Stimulated activated naive B cell treated with anti-CD40 and anti-IgM and Interleukin-4, amounts not matched to agents 10 μg/mL and 1 μg/mL and 100 μg/mL, for 72 hours (primary cell): ENCODE measurements at regions not wholly inside any gene's neighbourhood (a gene's known extent, or its start where the extent isn't known, plus 50 kb on each side); places are given as distances from the start of the nearest gene placed in this dataset.
"Not testable (repeated sequence)": the region's sequence is repeated elsewhere in the genome, so short reads cannot be mapped to it uniquely, and the experiment has no call there.

Experiments
- ATAC-seq, 2 donors: fragments of 150-1000 bp; cut with Tn5 transposase; replicated peaks; 2 replicates each; pipeline ENCODE4 v1.10.0; 2021; ENCODE audit warnings: moderate library complexity in 1 of 2
- DNase-seq: peaks from one replicate; pipeline ENCODE4 v3.0.0; 2021
- H3K27ac Mint-ChIP-seq: one replicate; pipeline ENCODE4 v1.8.0; 2022; ENCODE audit warnings: mild to moderate bottlenecking, mixed read lengths
- H3K27me3 Mint-ChIP-seq, 2 donors: one replicate each; pipeline ENCODE4 v1.8.0; 2022; ENCODE audit warnings: mixed read lengths in 2 of 2
- H3K36me3 Mint-ChIP-seq, 2 donors: one replicate each; pipeline ENCODE4 v1.8.0; 2022; ENCODE audit warnings: mixed read lengths in 2 of 2, mild to moderate bottlenecking in 1 of 2
- H3K4me1 Mint-ChIP-seq, 2 donors: one replicate each; pipeline ENCODE4 v1.8.0; 2022; ENCODE audit warnings: mixed read lengths in 2 of 2, mild to moderate bottlenecking in 1 of 2
- H3K4me3 Mint-ChIP-seq, 2 donors: one replicate each; pipeline ENCODE4 v1.8.0; 2022; ENCODE audit warnings: mild to moderate bottlenecking in 2 of 2, mixed read lengths in 2 of 2, moderate library complexity in 1 of 2
- H3K9me3 Mint-ChIP-seq, 2 donors: one replicate each; pipeline ENCODE4 v1.8.0; 2022; ENCODE audit warnings: mixed read lengths in 2 of 2, mild to moderate bottlenecking in 1 of 2

GRCh38 chr5:154547551-154547950 lies 69.5 kb upstream of the HAND1 start:
- ATAC-seq = no peak
- Mint-ChIP-seq H3K4me3 (no peak overlapping the region), H3K9me3 (no peaks in the 10 kb centered on the region), H3K27me3 (peaks cover 0 to 29% of the 10 kb centered on the region in 2 donors), H3K4me1 (no peaks in the 10 kb centered on the region), H3K27ac (no peak overlapping the region), H3K36me3 (no peaks in the 10 kb centered on the region)
- DNase-seq = no peak

GRCh38 chr5:154546719-154547118 lies 68.7 kb upstream of the HAND1 start:
- no peaks in the 10 kb centered on the region for H3K36me3 Mint-ChIP-seq
- H3K27ac Mint-ChIP-seq = no peak overlapping the region
- ATAC-seq (no peak), DNase-seq (no peak)
- H3K4me3 Mint-ChIP-seq = no peak overlapping the region
- H3K4me1 Mint-ChIP-seq = no peaks in the 10 kb centered on the region
- no peaks in the 10 kb centered on the region for H3K9me3 Mint-ChIP-seq
- H3K27me3 Mint-ChIP-seq = peaks cover 0 to 37% of the 10 kb centered on the region in 2 donors

GRCh38 chr5:154544646-154545045 lies 66.6 kb upstream of the HAND1 start:
- no peak overlapping the region for H3K27ac Mint-ChIP-seq
- no peak overlapping the region for H3K4me3 Mint-ChIP-seq
- DNase-seq (no peak), ATAC-seq (peak; percentile 34 to 46)
- no peaks in the 10 kb centered on the region for H3K36me3 Mint-ChIP-seq
- H3K27me3 Mint-ChIP-seq = peaks cover 0 to 34% of the 10 kb centered on the region in 2 donors
- H3K4me1 Mint-ChIP-seq = no peaks in the 10 kb centered on the region
- no peaks in the 10 kb centered on the region for H3K9me3 Mint-ChIP-seq

- no peak for DNase-seq
- no peaks in the 10 kb centered on the region for H3K4me1 Mint-ChIP-seq
Measured at GRCh38 chr5:154543380-154543779, 65.4 kb upstream of the HAND1 start.

GRCh38 chr5:154542581-154542980 lies 64.6 kb upstream of the HAND1 start:
- ATAC-seq (no peak), DNase-seq (no peak)
- H3K27ac Mint-ChIP-seq = no peak overlapping the region
- H3K27me3 Mint-ChIP-seq = peaks cover 6 to 32% of the 10 kb centered on the region in 2 donors
- H3K4me3 Mint-ChIP-seq = no peak overlapping the region
- no peaks in the 10 kb centered on the region for H3K36me3 Mint-ChIP-seq
- no peaks in the 10 kb centered on the region for H3K4me1 Mint-ChIP-seq
- no peaks in the 10 kb centered on the region for H3K9me3 Mint-ChIP-seq

More at GRCh38 chr5:154543380-154543779, 65.4 kb upstream of the HAND1 start:
- ATAC-seq = no peak
- Mint-ChIP-seq H3K4me3 (no peak overlapping the region), H3K27ac (no peak overlapping the region), H3K36me3 (no peaks in the 10 kb centered on the region), H3K9me3 (no peaks in the 10 kb centered on the region), H3K27me3 (peaks cover 5 to 31% of the 10 kb centered on the region in 2 donors)

GRCh38 chr5:154542000-154542399 lies 64.0 kb upstream of the HAND1 start:
- H3K36me3 Mint-ChIP-seq = no peaks in the 10 kb centered on the region
- DNase-seq (no peak), ATAC-seq (no peak)
- peaks cover 7 to 35% of the 10 kb centered on the region in 2 donors for H3K27me3 Mint-ChIP-seq
- H3K4me1 Mint-ChIP-seq = no peaks in the 10 kb centered on the region
- no peaks in the 10 kb centered on the region for H3K9me3 Mint-ChIP-seq
- no peak overlapping the region for H3K27ac Mint-ChIP-seq
- no peak overlapping the region for H3K4me3 Mint-ChIP-seq

DNA sequence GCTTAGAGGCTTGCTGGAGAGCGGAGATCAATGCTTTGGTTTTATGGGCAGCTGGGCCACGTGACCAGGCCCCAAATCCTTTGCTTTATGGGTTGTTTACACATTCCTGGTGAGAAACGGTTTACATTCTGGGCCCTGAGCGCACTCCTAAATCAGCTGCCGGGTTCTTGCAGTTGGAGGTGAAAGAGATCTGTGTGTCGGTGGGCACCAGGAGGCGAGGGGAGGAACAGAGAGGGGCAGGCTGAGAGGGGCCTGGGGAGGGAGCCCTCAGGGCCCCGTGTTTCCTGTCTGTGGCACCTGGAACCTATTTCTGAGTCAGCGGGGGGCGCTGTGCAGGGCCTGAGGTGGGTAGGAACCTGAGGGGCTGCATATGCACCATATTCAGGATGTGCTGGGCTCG lies 63.5 kb upstream of the HAND1 start:
- no peak for ATAC-seq
- Mint-ChIP-seq H3K27ac (no peak overlapping the region), H3K36me3 (no peaks in the 10 kb centered on the region), H3K27me3 (peaks cover 11 to 35% of the 10 kb centered on the region in 2 donors), H3K4me3 (no peak overlapping the region), H3K9me3 (no peaks in the 10 kb centered on the region), H3K4me1 (no peaks in the 10 kb centered on the region)
- no peak for DNase-seq

GRCh38 chr5:154540600-154540999 lies 62.6 kb upstream of the HAND1 start:
- ATAC-seq (no peak), DNase-seq (no peak)
- Mint-ChIP-seq H3K27ac (no peak overlapping the region), H3K4me3 (no peak overlapping the region), H3K27me3 (peaks cover 13 to 34% of the 10 kb centered on the region in 2 donors), H3K4me1 (no peaks in the 10 kb centered on the region), H3K36me3 (no peaks in the 10 kb centered on the region), H3K9me3 (no peaks in the 10 kb centered on the region)

- Mint-ChIP-seq H3K27ac (no peak overlapping the region), H3K36me3 (no peaks in the 10 kb centered on the region), H3K27me3 (peaks cover 16 to 34% of the 10 kb centered on the region in 2 donors), H3K9me3 (no peaks in the 10 kb centered on the region), H3K4me3 (no peak overlapping the region), H3K4me1 (no peaks in the 10 kb centered on the region)
- ATAC-seq = no peak
- DNase-seq = no peak
Measured at GRCh38 chr5:154538492-154538891, 60.5 kb upstream of the HAND1 start.

DNA sequence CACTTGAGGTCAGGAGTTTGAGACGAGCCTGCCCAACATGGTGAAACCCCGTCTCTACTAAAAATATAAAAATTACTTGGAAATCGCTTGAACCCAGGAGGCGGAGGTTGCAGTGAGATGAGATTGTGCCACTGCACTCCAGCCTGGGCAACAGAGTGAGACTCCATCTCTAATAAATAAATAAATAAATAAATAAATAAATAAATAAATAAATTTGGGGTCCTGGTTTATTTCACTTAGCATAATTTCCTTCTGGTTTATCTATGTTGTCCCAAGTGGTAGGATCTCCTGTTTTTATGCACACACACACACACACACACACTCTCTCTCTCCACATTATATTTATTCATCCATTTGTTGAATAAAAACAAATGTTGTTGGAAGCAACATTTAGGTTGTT lies 58.4 kb upstream of the HAND1 start:
- not testable (repeated sequence) for ATAC-seq, DNase-seq, H3K9me3 Mint-ChIP-seq

DNA sequence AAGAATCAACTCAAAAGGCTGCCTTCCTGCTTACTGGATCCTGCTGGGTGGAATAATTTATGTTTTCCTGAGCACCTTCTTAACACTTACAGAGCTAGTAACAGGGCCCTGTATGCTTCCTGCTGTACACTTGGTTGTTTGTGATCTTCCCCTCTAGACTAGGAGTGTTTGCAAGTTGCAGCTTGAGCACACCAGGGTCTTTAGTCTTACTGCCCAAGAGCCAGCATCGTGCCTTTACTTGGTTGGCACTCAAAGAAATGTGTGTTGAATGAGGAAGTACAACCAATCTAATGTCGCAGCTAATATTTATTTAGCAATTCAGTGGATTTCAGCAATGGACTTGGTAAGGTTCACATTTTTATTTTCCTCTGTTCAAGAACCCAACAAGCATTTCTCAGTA lies 57.5 kb upstream of the HAND1 start:
- ATAC-seq (no peak), DNase-seq (no peak)
- Mint-ChIP-seq H3K27me3 (peaks cover 22 to 32% of the 10 kb centered on the region in 2 donors), H3K9me3 (peaks cover 2 to 6% of the 10 kb centered on the region in 2 donors), H3K4me1 (no peaks in the 10 kb centered on the region), H3K27ac (no peak overlapping the region), H3K4me3 (no peak overlapping the region), H3K36me3 (no peaks in the 10 kb centered on the region)

More for the DNA sequence above, 58.4 kb upstream of the HAND1 start:
- H3K36me3 Mint-ChIP-seq, H3K4me3 Mint-ChIP-seq, H3K4me1 Mint-ChIP-seq, H3K27ac Mint-ChIP-seq: not testable (repeated sequence)
- H3K27me3 Mint-ChIP-seq = peaks cover 15 to 27% of the 10 kb centered on the region in 2 donors

DNA sequence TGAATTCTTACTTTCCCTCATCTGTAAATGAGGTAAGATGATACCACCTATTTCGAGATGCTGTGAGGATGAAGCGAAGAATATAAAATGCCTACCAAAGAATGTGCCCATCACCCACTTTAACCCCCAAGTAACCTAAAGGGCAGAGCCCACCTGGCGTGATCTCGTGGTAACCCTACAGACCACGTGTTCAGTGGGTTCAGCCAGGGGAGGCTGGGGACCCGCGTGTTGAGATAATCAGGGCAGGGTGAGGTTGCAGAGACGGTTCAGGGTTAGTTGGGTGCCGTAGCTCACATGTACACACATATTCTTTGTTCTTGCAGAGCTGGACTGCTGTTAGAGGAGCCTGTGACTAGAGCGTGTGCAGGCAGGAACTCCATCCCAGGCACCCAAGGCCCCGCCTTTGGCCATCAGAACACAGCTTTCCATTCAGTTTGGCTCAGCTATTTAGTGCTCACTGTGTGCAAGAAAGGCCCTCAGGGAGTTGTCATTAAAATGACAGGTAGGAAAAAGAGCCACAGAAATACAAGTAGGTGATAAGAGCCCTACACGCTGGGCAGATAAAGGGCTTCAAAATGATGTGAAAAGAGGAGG lies 56.5 kb upstream of the HAND1 start:
- ATAC-seq = no peak
- Mint-ChIP-seq H3K9me3 (peaks cover 2 to 6% of the 10 kb centered on the region in 2 donors), H3K27ac (no peak overlapping the region), H3K4me1 (no peaks in the 10 kb centered on the region), H3K4me3 (no peak overlapping the region), H3K27me3 (peaks cover 22 to 32% of the 10 kb centered on the region in 2 donors), H3K36me3 (no peaks in the 10 kb centered on the region)
- DNase-seq = no peak

DNA sequence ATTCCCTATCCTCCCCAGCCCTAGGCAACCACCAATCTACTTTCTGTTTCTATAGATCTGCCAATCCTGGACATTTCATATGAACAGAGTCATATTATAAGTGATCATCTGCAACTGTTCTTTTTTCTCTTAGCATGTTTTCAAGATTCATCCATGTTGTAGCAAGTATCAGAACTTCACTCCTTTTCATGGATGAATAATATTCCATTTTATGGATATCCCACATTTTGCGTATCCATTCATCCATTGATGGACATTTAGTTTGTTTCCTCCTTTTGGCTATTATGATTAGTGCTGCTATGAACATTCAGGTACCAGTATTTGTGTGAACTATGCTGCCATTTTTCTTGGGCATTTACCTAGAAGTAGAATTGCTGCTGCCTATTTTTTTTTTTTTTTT lies 51.3 kb upstream of the HAND1 start:
- H3K9me3 Mint-ChIP-seq = peaks cover 2 to 6% of the 10 kb centered on the region in 2 donors
- H3K27ac Mint-ChIP-seq = no peak overlapping the region
- H3K36me3 Mint-ChIP-seq = no peaks in the 10 kb centered on the region
- H3K27me3 Mint-ChIP-seq = peaks cover 30 to 35% of the 10 kb centered on the region in 2 donors
- H3K4me1 Mint-ChIP-seq = no peaks in the 10 kb centered on the region
- no peak overlapping the region for H3K4me3 Mint-ChIP-seq
- ATAC-seq (no peak), DNase-seq (no peak)

DNA sequence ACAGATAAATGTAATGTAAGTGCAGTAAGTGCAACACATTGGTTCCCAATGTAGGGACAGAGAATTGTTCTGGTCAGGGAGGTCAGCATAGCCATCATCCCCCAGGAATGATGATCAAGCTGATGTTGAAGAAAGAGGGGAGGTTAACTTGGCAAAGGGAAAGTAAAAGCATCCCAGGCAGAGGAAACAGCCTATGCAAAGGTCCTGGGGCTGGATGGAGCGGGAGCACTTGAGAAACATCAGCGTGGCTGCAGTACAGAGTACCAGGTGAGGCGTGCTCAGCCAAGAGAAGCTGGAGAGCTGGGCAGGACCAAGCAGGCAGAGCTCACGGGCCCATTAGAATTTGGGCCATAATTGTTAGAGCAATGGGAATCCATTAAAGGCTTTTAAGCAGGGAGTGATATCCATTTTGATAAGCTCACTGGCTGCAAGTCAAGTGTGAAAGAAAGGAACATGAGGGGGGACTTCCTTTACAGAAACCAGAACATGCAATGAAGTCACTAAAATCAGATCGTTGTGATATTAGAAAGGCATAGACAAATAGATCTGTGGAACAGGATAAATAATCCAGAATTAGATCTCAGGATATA lies 50.1 kb upstream of the HAND1 start:
- Mint-ChIP-seq H3K4me1 (no peaks in the 10 kb centered on the region), H3K4me3 (no peak overlapping the region), H3K9me3 (peaks cover 2 to 3% of the 10 kb centered on the region in 2 donors), H3K36me3 (no peaks in the 10 kb centered on the region), H3K27ac (no peak overlapping the region), H3K27me3 (peaks cover 39% of the 10 kb centered on the region in 2 donors)
- DNase-seq = no peak
- no peak for ATAC-seq
